ENCODE measurements at regions not wholly inside any gene's neighbourhood (a gene's known extent, or its start where the extent isn't known, plus 50 kb on each side); places are given as distances from the start of the nearest gene placed in this dataset.
"Not testable (repeated sequence)": the region's sequence is repeated elsewhere in the genome, so short reads cannot be mapped to it uniquely, and the experiment has no call there.

- H3K9me3 ChIP-seq; DNase-seq (ENCODE audit: low spot score in 2 of 2); H3K27me3 ChIP-seq; H3K27ac ChIP-seq; H3K4me3 ChIP-seq; intact Hi-C loops (cut with DNase I; ENCODE audit: low total_unique reads); H3K36me3 ChIP-seq; H3K4me1 ChIP-seq: not testable (repeated sequence)
These were observed 107.5 kb upstream of the ALDH3B2 start for GRCh38 chr11:67781967-67782366.

GRCh38 chr11:67781506-67781905, 107.1 kb upstream of the ALDH3B2 start:
- H3K27me3 ChIP-seq; H3K9me3 ChIP-seq; H3K4me3 ChIP-seq; DNase-seq (ENCODE audit: low spot score in 2 of 2); H3K4me1 ChIP-seq; H3K36me3 ChIP-seq; intact Hi-C loops (cut with DNase I; ENCODE audit: low total_unique reads); H3K27ac ChIP-seq: not testable (repeated sequence)

GRCh38 chr11:67780056-67780455, 105.6 kb upstream of the ALDH3B2 start:
- H3K4me1 ChIP-seq = no peaks in the 10 kb centered on the region
- no peak overlapping the region for H3K27ac ChIP-seq
- no peaks in the 10 kb centered on the region for H3K36me3 ChIP-seq
- TF ChIP-seq CTCF (IDR thresholded peaks at IDR 0.05) = no peak
- TF ChIP-seq POLR2AphosphoS5 (IDR thresholded peaks at IDR 0.05) = no peak
- no peak for TF ChIP-seq POLR2A (IDR thresholded peaks at IDR 0.05)
- no peak overlapping the region for H3K4me3 ChIP-seq
- H3K27me3 ChIP-seq = no peaks in the 10 kb centered on the region
- intact Hi-C loops (cut with DNase I; ENCODE audit: low total_unique reads) = no loop called here
- no peaks in the 10 kb centered on the region for H3K9me3 ChIP-seq
- no peak for DNase-seq (ENCODE audit: low spot score in 2 of 2)

GRCh38 chr11:67779189-67779875, 104.9 kb upstream of the ALDH3B2 start:
- H3K9me3 ChIP-seq; H3K27me3 ChIP-seq; DNase-seq (ENCODE audit: low spot score in 2 of 2); H3K27ac ChIP-seq; H3K4me1 ChIP-seq; intact Hi-C loops (cut with DNase I; ENCODE audit: low total_unique reads); H3K36me3 ChIP-seq; H3K4me3 ChIP-seq: not testable (repeated sequence)

GRCh38 chr11:67776852-67777520, 102.6 kb upstream of the ALDH3B2 start:
- intact Hi-C loops (cut with DNase I; ENCODE audit: low total_unique reads) = no loop called here
- TF ChIP-seq CTCF (IDR thresholded peaks at IDR 0.05) (no peak), POLR2AphosphoS5 (IDR thresholded peaks at IDR 0.05) (no peak), POLR2A (IDR thresholded peaks at IDR 0.05) (no peak)
- Histone ChIP-seq H3K9me3 (no peaks in the 10 kb centered on the region), H3K36me3 (no peaks in the 10 kb centered on the region), H3K4me1 (no peaks in the 10 kb centered on the region), H3K27ac (no peak overlapping the region), H3K27me3 (no peaks in the 10 kb centered on the region), H3K4me3 (no peak overlapping the region)
- DNase-seq (ENCODE audit: low spot score in 2 of 2) = no peak

- intact Hi-C loops (cut with DNase I; ENCODE audit: low total_unique reads); H3K9me3 ChIP-seq; H3K27me3 ChIP-seq; DNase-seq (ENCODE audit: low spot score in 2 of 2); H3K36me3 ChIP-seq; H3K4me3 ChIP-seq; H3K4me1 ChIP-seq; H3K27ac ChIP-seq: not testable (repeated sequence)
These were observed 99.8 kb upstream of the ALDH3B2 start for GRCh38 chr11:67774175-67774574.

- H3K27ac ChIP-seq; H3K4me3 ChIP-seq; H3K9me3 ChIP-seq; DNase-seq (ENCODE audit: low spot score in 2 of 2); intact Hi-C loops (cut with DNase I; ENCODE audit: low total_unique reads); H3K27me3 ChIP-seq; H3K36me3 ChIP-seq; H3K4me1 ChIP-seq: not testable (repeated sequence)
These were observed 93.7 kb upstream of the ALDH3B2 start for GRCh38 chr11:67768001-67768730.

DNA sequence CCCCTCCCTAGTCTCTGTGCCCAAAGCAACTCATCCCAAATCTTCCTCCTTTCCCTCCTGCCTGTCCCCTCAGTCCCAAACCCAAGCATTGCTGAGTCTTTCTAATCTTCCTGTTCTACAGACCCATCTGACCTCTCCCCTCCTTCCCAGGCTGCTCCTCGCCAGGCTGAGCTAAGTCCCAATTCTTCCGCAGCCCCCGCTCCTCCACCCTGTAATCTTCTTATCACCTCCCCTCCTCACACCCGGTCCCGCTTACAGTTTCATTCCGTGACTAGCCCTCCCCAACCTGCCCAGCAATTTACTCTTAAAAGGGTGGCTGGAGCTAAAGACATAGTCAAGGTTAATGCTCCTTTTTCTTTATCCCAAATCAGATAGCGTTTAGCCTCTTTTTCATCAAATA, 86.8 kb upstream of the ALDH3B2 start:
- H3K27me3 ChIP-seq; H3K4me3 ChIP-seq; H3K36me3 ChIP-seq; H3K4me1 ChIP-seq; H3K9me3 ChIP-seq; intact Hi-C loops (cut with DNase I; ENCODE audit: low total_unique reads); DNase-seq (ENCODE audit: low spot score in 2 of 2); H3K27ac ChIP-seq: not testable (repeated sequence)

DNA sequence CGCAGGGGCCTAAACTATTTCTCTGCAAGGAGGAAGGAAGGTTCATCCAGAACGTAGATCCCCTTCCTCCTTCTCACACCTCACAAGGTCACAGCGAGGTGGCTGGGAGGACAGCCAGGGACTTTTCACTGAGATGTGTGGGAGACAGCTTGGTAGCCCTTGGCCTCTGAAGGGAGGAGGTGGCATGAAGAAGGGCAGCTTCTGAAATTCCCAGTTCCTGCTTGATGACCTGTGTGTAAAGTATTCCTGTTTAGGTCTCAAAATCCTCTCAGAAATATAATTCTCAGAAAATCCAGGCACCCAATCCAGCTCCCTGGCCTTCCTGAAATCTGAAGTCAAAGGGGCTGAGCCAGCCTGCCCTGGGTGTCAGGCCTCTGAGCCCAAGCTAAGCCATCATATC, 84.9 kb upstream of the ALDH3B2 start:
- intact Hi-C loops (cut with DNase I; ENCODE audit: low total_unique reads); H3K4me1 ChIP-seq; H3K27ac ChIP-seq; H3K9me3 ChIP-seq; DNase-seq (ENCODE audit: low spot score in 2 of 2); H3K36me3 ChIP-seq; H3K27me3 ChIP-seq; H3K4me3 ChIP-seq: not testable (repeated sequence)

DNA sequence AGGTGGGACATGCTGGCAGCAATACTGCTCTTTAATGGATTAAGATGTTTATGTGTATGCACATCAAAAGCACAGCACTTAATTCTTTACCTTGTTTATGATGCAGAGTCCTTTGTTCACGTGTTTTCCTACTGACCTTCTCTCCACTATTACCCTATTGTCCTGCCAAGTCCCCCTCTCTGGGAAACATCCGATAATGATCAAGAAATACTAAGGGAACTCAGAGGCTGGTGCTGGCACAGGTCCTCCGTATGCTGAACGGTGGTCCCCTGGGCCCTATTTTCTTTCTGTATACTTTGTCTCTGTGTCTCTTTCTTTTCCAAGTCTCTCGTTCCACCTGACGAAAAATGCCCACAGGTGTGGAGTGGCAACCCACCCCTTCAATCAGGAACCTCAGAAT, 84.0 kb upstream of the ALDH3B2 start:
- DNase-seq (ENCODE audit: low spot score in 2 of 2); intact Hi-C loops (cut with DNase I; ENCODE audit: low total_unique reads): not testable (repeated sequence)

DNA sequence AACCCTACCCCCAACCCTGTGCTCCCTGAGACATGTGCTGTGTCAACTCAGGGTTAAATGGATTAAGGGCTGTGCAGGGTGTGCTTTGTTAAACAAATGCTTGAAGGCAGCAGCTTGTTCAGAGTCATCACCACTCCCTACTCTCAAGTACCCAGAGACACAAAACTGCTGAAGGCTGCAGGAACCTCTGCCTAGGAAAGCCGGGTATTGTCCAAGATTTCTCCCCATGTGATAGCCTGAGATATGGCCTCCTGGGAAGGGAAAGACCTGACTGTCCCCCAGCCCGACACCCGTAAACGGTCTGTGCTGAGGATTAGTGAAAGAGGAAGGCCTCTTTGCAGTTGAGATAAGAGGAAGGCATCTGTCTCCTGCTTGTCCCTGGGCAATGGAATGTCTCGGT, 83.6 kb upstream of the ALDH3B2 start:
- H3K27ac ChIP-seq; H3K36me3 ChIP-seq; H3K9me3 ChIP-seq; H3K27me3 ChIP-seq; DNase-seq (ENCODE audit: low spot score in 2 of 2); H3K4me3 ChIP-seq; intact Hi-C loops (cut with DNase I; ENCODE audit: low total_unique reads); H3K4me1 ChIP-seq: not testable (repeated sequence)

More for the DNA sequence above, 84.0 kb upstream of the ALDH3B2 start:
- not testable (repeated sequence) for H3K4me1 ChIP-seq, H3K4me3 ChIP-seq, H3K9me3 ChIP-seq, H3K27me3 ChIP-seq, H3K27ac ChIP-seq, H3K36me3 ChIP-seq
